HUDEP-2 (cell line): ENCODE measurements at regions not wholly inside any gene's neighbourhood (a gene's known extent, or its start where the extent isn't known, plus 50 kb on each side); places are given as distances from the start of the nearest gene placed in this dataset.

Experiments
- DNase-seq, 76 experiments: peaks; one replicate each; lab custom pipeline; 2025; ENCODE audit not compliant: unreplicated experiment in 76 of 76; lab: John Stamatoyannopoulos, UW

- no peak for DNase-seq
Measured at GRCh38 chr17:77306790-77307478, 166.2 kb downstream of the SEC14L1 start.

- DNase-seq, result no peak
Measured at GRCh38 chr17:77307479-77308198, 166.9 kb downstream of the SEC14L1 start.

- DNase-seq, result peak in 14 of 76 experiments; percentile 2 to 65 (median 40)
Measured at GRCh38 chr17:77308861-77309726, 168.3 kb downstream of the SEC14L1 start.

- DNase-seq, result no peak
Measured at GRCh38 chr17:77310336-77310735, 169.6 kb downstream of the SEC14L1 start.

- DNase-seq, result no peak
Measured at GRCh38 chr17:77311371-77311981, 170.7 kb downstream of the SEC14L1 start.

- DNase-seq, result no peak
Measured at GRCh38 chr17:77312061-77312701, 171.4 kb downstream of the SEC14L1 start.

GRCh38 chr17:77312786-77313599 lies 172.2 kb downstream of the SEC14L1 start:
- DNase-seq, result no peak

GRCh38 chr17:77313831-77314230 lies 173.1 kb downstream of the SEC14L1 start:
- no peak for DNase-seq

- no peak for DNase-seq
Measured at GRCh38 chr17:77314601-77315000, 173.8 kb downstream of the SEC14L1 start.

- no peak for DNase-seq
Measured at GRCh38 chr17:77315010-77315409, 174.2 kb downstream of the SEC14L1 start.

GRCh38 chr17:77315551-77316190 lies 174.9 kb downstream of the SEC14L1 start:
- no peak for DNase-seq

GRCh38 chr17:77316191-77316641 lies 175.4 kb downstream of the SEC14L1 start:
- DNase-seq, result no peak

GRCh38 chr17:77316651-77317050 lies 175.9 kb downstream of the SEC14L1 start:
- no peak for DNase-seq

- no peak for DNase-seq
Measured at GRCh38 chr17:77317091-77317750, 176.5 kb downstream of the SEC14L1 start.

GRCh38 chr17:77318021-77318420 lies 177.3 kb downstream of the SEC14L1 start:
- DNase-seq, result no peak

GRCh38 chr17:77318491-77319210 lies 177.9 kb downstream of the SEC14L1 start:
- DNase-seq, result no peak

- peak in 1 of 76 experiments; percentile 19 for DNase-seq
Measured at GRCh38 chr17:77319211-77320043, 178.7 kb downstream of the SEC14L1 start.
